ENCODE measurements at regions not wholly inside any gene's neighbourhood (a gene's known extent, or its start where the extent isn't known, plus 50 kb on each side); places are given as distances from the start of the nearest gene placed in this dataset.

GRCh38 chr9:38288502-38288901 lies 104.0 kb upstream of the ALDH1B1 start:
- Histone ChIP-seq H3K4me3 (no peak overlapping the region), H3K4me1 (no peaks in the 10 kb centered on the region), H3K27me3 (no peaks in the 10 kb centered on the region), H4K20me1 (no peaks in the 10 kb centered on the region), H3K9ac (no peak overlapping the region), H3K27ac (no peak overlapping the region), H3K9me3 (no peaks in the 10 kb centered on the region), H3K36me3 (no peaks in the 10 kb centered on the region), H3K4me2 (no peak overlapping the region)
- no peak for TF ChIP-seq Cebpa-rat (IDR thresholded peaks at IDR 0.05)

GRCh38 chr9:38287420-38287985 lies 105.0 kb upstream of the ALDH1B1 start:
- H3K9me3 ChIP-seq: no peaks in the 10 kb centered on the region
- H3K4me2 ChIP-seq: no peak overlapping the region
- H3K27ac ChIP-seq: no peak overlapping the region
- no peak for TF ChIP-seq Cebpa-rat (IDR thresholded peaks at IDR 0.05)
- H3K4me3 ChIP-seq: no peak overlapping the region
- H3K27me3 ChIP-seq: no peaks in the 10 kb centered on the region
- no peak overlapping the region for H3K9ac ChIP-seq
- H4K20me1 ChIP-seq: no peaks in the 10 kb centered on the region
- H3K36me3 ChIP-seq: no peaks in the 10 kb centered on the region
- H3K4me1 ChIP-seq: no peaks in the 10 kb centered on the region

GRCh38 chr9:38286766-38287165 lies 105.7 kb upstream of the ALDH1B1 start:
- TF ChIP-seq Cebpa-rat (IDR thresholded peaks at IDR 0.05): no peak
- no peaks in the 10 kb centered on the region for H3K27me3 ChIP-seq
- no peak overlapping the region for H3K4me2 ChIP-seq
- no peak overlapping the region for H3K4me3 ChIP-seq
- H4K20me1 ChIP-seq: no peaks in the 10 kb centered on the region
- no peaks in the 10 kb centered on the region for H3K36me3 ChIP-seq
- H3K4me1 ChIP-seq: no peaks in the 10 kb centered on the region
- H3K27ac ChIP-seq: no peak overlapping the region
- no peaks in the 10 kb centered on the region for H3K9me3 ChIP-seq
- no peak overlapping the region for H3K9ac ChIP-seq

- Histone ChIP-seq H3K4me2 (no peak overlapping the region), H3K4me1 (no peaks in the 10 kb centered on the region), H3K36me3 (no peaks in the 10 kb centered on the region), H3K4me3 (no peak overlapping the region), H3K27ac (no peak overlapping the region), H3K27me3 (no peaks in the 10 kb centered on the region), H3K9ac (no peak overlapping the region), H4K20me1 (no peaks in the 10 kb centered on the region), H3K9me3 (no peaks in the 10 kb centered on the region)
- no peak for TF ChIP-seq Cebpa-rat (IDR thresholded peaks at IDR 0.05)
These were observed 106.1 kb upstream of the ALDH1B1 start for GRCh38 chr9:38286357-38286756.

GRCh38 chr9:38285236-38285635 lies 107.3 kb upstream of the ALDH1B1 start:
- no peak overlapping the region for H3K9ac ChIP-seq
- H3K4me3 ChIP-seq: no peak overlapping the region
- no peaks in the 10 kb centered on the region for H4K20me1 ChIP-seq
- no peak overlapping the region for H3K27ac ChIP-seq
- no peaks in the 10 kb centered on the region for H3K27me3 ChIP-seq
- no peak for TF ChIP-seq Cebpa-rat (IDR thresholded peaks at IDR 0.05)
- H3K4me2 ChIP-seq: no peak overlapping the region
- H3K36me3 ChIP-seq: no peaks in the 10 kb centered on the region
- no peaks in the 10 kb centered on the region for H3K9me3 ChIP-seq
- H3K4me1 ChIP-seq: no peaks in the 10 kb centered on the region

- TF ChIP-seq Cebpa-rat (IDR thresholded peaks at IDR 0.05): no peak
These were observed 107.9 kb upstream of the ALDH1B1 start for GRCh38 chr9:38284588-38285051.

GRCh38 chr9:38284039-38284575 lies 108.4 kb upstream of the ALDH1B1 start:
- H3K4me2 ChIP-seq: no peak overlapping the region
- H3K36me3 ChIP-seq: no peaks in the 10 kb centered on the region
- H3K27ac ChIP-seq: no peak overlapping the region
- no peaks in the 10 kb centered on the region for H3K27me3 ChIP-seq
- no peak overlapping the region for H3K4me3 ChIP-seq
- H3K9me3 ChIP-seq: no peaks in the 10 kb centered on the region
- no peak overlapping the region for H3K9ac ChIP-seq
- no peaks in the 10 kb centered on the region for H3K4me1 ChIP-seq
- H4K20me1 ChIP-seq: no peaks in the 10 kb centered on the region
- no peak for TF ChIP-seq Cebpa-rat (IDR thresholded peaks at IDR 0.05)

More at GRCh38 chr9:38284588-38285051, 107.9 kb upstream of the ALDH1B1 start:
- Histone ChIP-seq H3K9ac (no peak overlapping the region), H3K4me3 (no peak overlapping the region), H3K4me2 (no peak overlapping the region), H3K36me3 (no peaks in the 10 kb centered on the region), H3K27me3 (no peaks in the 10 kb centered on the region), H3K27ac (no peak overlapping the region), H3K4me1 (no peaks in the 10 kb centered on the region), H4K20me1 (no peaks in the 10 kb centered on the region), H3K9me3 (no peaks in the 10 kb centered on the region)

- H3K4me3 ChIP-seq: no peak overlapping the region
- H3K9me3 ChIP-seq: no peaks in the 10 kb centered on the region
- TF ChIP-seq Cebpa-rat (IDR thresholded peaks at IDR 0.05): no peak
- H3K9ac ChIP-seq: no peak overlapping the region
- no peak overlapping the region for H3K4me2 ChIP-seq
- no peak overlapping the region for H3K27ac ChIP-seq
- no peaks in the 10 kb centered on the region for H3K36me3 ChIP-seq
- no peaks in the 10 kb centered on the region for H3K27me3 ChIP-seq
- no peaks in the 10 kb centered on the region for H3K4me1 ChIP-seq
- H4K20me1 ChIP-seq: no peaks in the 10 kb centered on the region
These were observed 109.7 kb upstream of the ALDH1B1 start for GRCh38 chr9:38282756-38283155.

- Histone ChIP-seq H3K4me2 (no peak overlapping the region), H3K27me3 (no peaks in the 10 kb centered on the region), H4K20me1 (no peaks in the 10 kb centered on the region), H3K9me3 (no peaks in the 10 kb centered on the region), H3K4me3 (no peak overlapping the region), H3K4me1 (no peaks in the 10 kb centered on the region), H3K27ac (no peak overlapping the region), H3K9ac (no peak overlapping the region), H3K36me3 (no peaks in the 10 kb centered on the region)
- no peak for TF ChIP-seq Cebpa-rat (IDR thresholded peaks at IDR 0.05)
These were observed 110.6 kb upstream of the ALDH1B1 start for GRCh38 chr9:38281917-38282316.

- Histone ChIP-seq H3K27me3 (no peaks in the 10 kb centered on the region), H4K20me1 (no peaks in the 10 kb centered on the region), H3K4me3 (no peak overlapping the region), H3K4me1 (no peaks in the 10 kb centered on the region), H3K4me2 (no peak overlapping the region), H3K9me3 (no peaks in the 10 kb centered on the region), H3K36me3 (no peaks in the 10 kb centered on the region), H3K27ac (no peak overlapping the region), H3K9ac (no peak overlapping the region)
- no peak for TF ChIP-seq Cebpa-rat (IDR thresholded peaks at IDR 0.05)
These were observed 111.3 kb upstream of the ALDH1B1 start for GRCh38 chr9:38281196-38281595.

Data from BLaER1 (cell line).